ENCODE measurements at regions not wholly inside any gene's neighbourhood (a gene's known extent, or its start where the extent isn't known, plus 50 kb on each side); places are given as distances from the start of the nearest gene placed in this dataset.

DNA sequence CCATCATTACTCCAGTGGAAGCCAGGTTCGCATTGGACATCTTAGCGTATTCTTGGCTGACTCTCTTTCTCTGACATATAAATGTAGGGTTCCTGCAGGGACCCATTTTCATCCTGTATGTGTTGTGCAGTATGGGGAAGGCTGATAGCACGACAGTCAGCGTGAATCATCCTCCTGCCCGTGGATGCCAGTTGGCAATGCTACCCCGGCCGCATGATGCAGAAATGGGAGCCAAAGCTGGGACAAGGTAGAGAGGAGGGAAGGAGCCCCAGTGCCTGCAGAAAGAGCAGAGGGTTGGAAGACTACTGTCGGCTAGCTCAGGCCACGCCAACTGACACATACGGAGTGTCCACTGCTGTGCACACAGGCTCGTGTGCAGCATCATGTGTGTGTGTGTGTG is 251.6 kb downstream of the SKAP2 start:
- DNase-seq, result no peak

DNA sequence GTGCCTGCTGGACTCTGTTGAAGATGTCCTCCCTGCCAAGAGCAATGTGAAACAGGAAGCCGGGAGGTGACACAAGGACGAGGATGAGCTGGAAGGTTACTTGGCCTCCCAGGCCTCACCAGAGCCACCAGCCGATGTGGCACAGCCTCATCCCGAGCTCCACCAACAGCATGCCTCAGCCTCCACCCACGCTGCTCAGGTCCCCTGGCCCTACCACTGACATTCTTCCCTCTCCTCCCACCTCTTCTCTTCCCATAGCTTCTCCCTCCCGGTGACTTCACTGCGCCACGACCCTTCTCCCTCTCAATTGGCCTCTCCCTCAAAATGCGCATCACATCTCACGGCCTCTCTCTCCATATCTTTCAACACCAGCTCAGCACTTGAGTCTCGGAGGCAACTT is 249.9 kb downstream of the SKAP2 start:
- DNase-seq, result no peak

- DNase-seq, result no peak
Measured at GRCh38 chr7:26616235-26616634, 248.2 kb downstream of the SKAP2 start.

- no peak for DNase-seq
Measured at GRCh38 chr7:26617066-26617465, 247.3 kb downstream of the SKAP2 start.
